GM12878 (cell line): ENCODE measurements at regions not wholly inside any gene's neighbourhood (a gene's known extent, or its start where the extent isn't known, plus 50 kb on each side); places are given as distances from the start of the nearest gene placed in this dataset.

Experiments
- ATAC-seq: fragments of 200-7000 bp; cut with Tn5 transposase; 3 replicates; pipeline ENCODE4 v1.9.1; 2020; ENCODE audit warnings: mild to moderate bottlenecking, moderate library complexity
- BruUV-seq: library from RNA; stranded (reverse); fragments of 400-500 nt; replicated peaks from 2 replicates; lab custom pipeline; 2021; lab: Mats Ljungman, UMichigan
- CTCF ChIA-PET: fragments of 300-600 bp; sonication (Branson Sonifier 250); formaldehyde crosslinking; extraction: SDS; loops from one replicate; lab custom pipeline; 2021; ENCODE audit warnings: inconsistent platforms; lab: Yijun Ruan, JAX
- POLR2A ChIA-PET: fragments of 350-600 bp; formaldehyde crosslinking; extraction: SDS; loops from one replicate; lab custom pipeline; 2021; ENCODE audit warnings: inconsistent platforms; lab: Charles Lee
- RAD21 ChIA-PET: fragments of 300-600 bp; sonication (Branson Sonifier 250); formaldehyde crosslinking; loops from one replicate; lab custom pipeline; 2023; ENCODE audit warnings: antibody characterized with exemption; ENCODE audit not compliant: unreplicated experiment; lab: Charles Lee
- SMC1A ChIA-PET: fragments of 300-600 bp; sonication (Branson Sonifier 250); formaldehyde crosslinking; loops from one replicate; lab custom pipeline; 2023; ENCODE audit not compliant: unreplicated experiment, uncharacterized antibody; lab: Charles Lee
- DNase-seq: peaks from one replicate; pipeline ENCODE4 v3.0.0-alpha.2; 2011; ENCODE audit warnings: low read depth, low spot score
- FAIRE-seq: peaks from 3 replicates; lab custom pipeline; 2011; peaks lifted over from hg19 to GRCh38; lab: Jason Lieb, UNC
- H2AFZ ChIP-seq: 2 replicates; pipeline ENCODE4 v1.6.0; 2011; ENCODE audit warnings: low read depth, low read length, control low read depth; ENCODE audit not compliant: control insufficient read depth
- H3K27ac ChIP-seq: 2 replicates; pipeline ENCODE4 v1.5.1; 2011; ENCODE audit warnings: control low read depth; ENCODE audit not compliant: control insufficient read depth, insufficient read depth
- H3K27me3 ChIP-seq, 2 experiments: replicated peaks in 1 of 2; 2 replicates each; pipeline versions ENCODE4 v1.6.0 to v1.6.1; 2011; ENCODE audit warnings: low read length in 1 of 2; ENCODE audit not compliant: control insufficient read depth in 2 of 2, insufficient read depth in 2 of 2
- H3K36me3 ChIP-seq, 2 experiments: 2 replicates each; pipeline ENCODE4 v1.5.1; 2011; ENCODE audit warnings: low read length in 1 of 2; ENCODE audit not compliant: control insufficient read depth in 2 of 2, insufficient read depth in 2 of 2
- H3K4me1 ChIP-seq: 2 replicates; pipeline ENCODE4 v1.6.1; 2011; ENCODE audit warnings: mild to moderate bottlenecking, low read length, moderate library complexity, mixed read lengths; ENCODE audit not compliant: control insufficient read depth, insufficient read depth
- H3K4me2 ChIP-seq: 2 replicates; pipeline ENCODE4 v1.6.0; 2011; ENCODE audit warnings: control low read depth; ENCODE audit not compliant: control insufficient read depth, insufficient read depth
- H3K4me3 ChIP-seq: fragments of 200-600 bp; sonication (generic); 2 replicates; pipeline ENCODE4 v1.5.1; 2016
- H3K79me2 ChIP-seq: 2 replicates; pipeline ENCODE4 v1.6.0; 2011; ENCODE audit warnings: low read length; ENCODE audit not compliant: control insufficient read depth, insufficient read depth
- H3K9ac ChIP-seq: 2 replicates; pipeline ENCODE4 v1.8.0; 2011; ENCODE audit warnings: low read length, control low read depth, mixed read lengths; ENCODE audit not compliant: control insufficient read depth, insufficient read depth
- H3K9me3 ChIP-seq: replicated peaks from 3 replicates; pipeline ENCODE4 v1.5.1; 2011; ENCODE audit warnings: mild to moderate bottlenecking, low read length; ENCODE audit not compliant: control insufficient read depth, insufficient read depth
- H4K20me1 ChIP-seq: 2 replicates; pipeline ENCODE4 v1.6.0; 2011; ENCODE audit not compliant: control insufficient read depth, insufficient read depth
- ATF7 ChIP-seq: fragments of 450-650 bp; IDR thresholded peaks from 2 replicates; pipeline ENCODE4 v1.6.1; 2016; ENCODE audit warnings: low read depth, mild to moderate bottlenecking
- CTCF ChIP-seq, 3 experiments: IDR thresholded peaks in 2 of 3; conservative IDR thresholded peaks in 1 of 3; 2 replicates each; pipeline ENCODE4 v1.5.1; 2011; ENCODE audit warnings: low read depth in 3 of 3, low read length in 3 of 3, mild to moderate bottlenecking in 3 of 3, control low read depth in 2 of 3, moderate library complexity in 2 of 3, inconsistent platforms in 1 of 3, mixed read lengths in 1 of 3; ENCODE audit not compliant: control insufficient read depth in 2 of 3, insufficient read depth in 1 of 3; ENCODE audit errors: extremely low read depth in 1 of 3
- GATAD2B ChIP-seq: fragments of 450-650 bp; conservative IDR thresholded peaks from 2 replicates; pipeline ENCODE4 v1.6.1; 2017; ENCODE audit warnings: low read depth, mild to moderate bottlenecking, moderate library complexity
- IRF4 ChIP-seq: IDR thresholded peaks from 2 replicates; pipeline ENCODE4 v1.6.1; 2011; ENCODE audit warnings: low read depth, low read length
- MLLT1 ChIP-seq: fragments of 450-650 bp; IDR thresholded peaks from 2 replicates; pipeline ENCODE4 v1.6.1; 2016; ENCODE audit warnings: mild to moderate bottlenecking
- MYC ChIP-seq: IDR thresholded peaks from 2 replicates; pipeline ENCODE4 v1.6.1; 2011; ENCODE audit warnings: mild to moderate bottlenecking, low read length, moderate library complexity, inconsistent platforms; ENCODE audit not compliant: insufficient read depth, insufficient replicate concordance, insufficient read length, severe bottlenecking
- NFXL1 ChIP-seq: fragments of 450-650 bp; IDR thresholded peaks from 2 replicates; pipeline ENCODE4 v1.6.1; 2017; ENCODE audit warnings: antibody characterized with exemption, mild to moderate bottlenecking, borderline replicate concordance
- NR2C1 ChIP-seq: fragments of 450-650 bp; IDR thresholded peaks from 2 replicates; pipeline ENCODE4 v1.6.1; 2017; ENCODE audit warnings: antibody characterized with exemption, mild to moderate bottlenecking, moderate library complexity
- POLR2AphosphoS5 ChIP-seq: IDR thresholded peaks from 2 replicates; pipeline ENCODE4 v1.6.1; 2011; ENCODE audit warnings: mild to moderate bottlenecking, low read length, inconsistent platforms
- RCOR1 ChIP-seq: conservative IDR thresholded peaks from 2 replicates; pipeline ENCODE4 v1.6.1; 2012; ENCODE audit warnings: low read depth, low read length, improper control_type of control experiment
- RUNX3 ChIP-seq: IDR thresholded peaks from 2 replicates; pipeline ENCODE4 v1.6.1; 2012; ENCODE audit warnings: low read length, inconsistent platforms
- SREBF2 ChIP-seq: IDR thresholded peaks from 2 replicates; pipeline ENCODE4 v1.6.1; 2012; ENCODE audit warnings: mild to moderate bottlenecking, low read length
- TARDBP ChIP-seq: IDR thresholded peaks from 2 replicates; pipeline ENCODE4 v1.6.1; 2016; ENCODE audit warnings: borderline replicate concordance
- ZNF384 ChIP-seq: IDR thresholded peaks from 2 replicates; pipeline ENCODE4 v1.6.1; 2012; ENCODE audit warnings: low read depth, mild to moderate bottlenecking, low read length, improper control_type of control experiment, borderline replicate concordance
- ZZZ3 ChIP-seq: IDR thresholded peaks from 2 replicates; pipeline ENCODE4 v1.6.1; 2011; ENCODE audit warnings: low read depth; ENCODE audit not compliant: control insufficient read depth, insufficient read length
- WGBS: methylation state at CpG from one replicate; pipeline ENCODE4 v1.1.6; 2016; ENCODE audit warnings: low lambda C conversion rate; ENCODE audit not compliant: insufficient replicate concordance, insufficient coverage; ENCODE audit errors: missing lambda C conversion rate; 5-methylcytosine and 5-hydroxymethylcytosine counted together
- in situ Hi-C: fragments of 300-500 bp; cut with MboI; formaldehyde crosslinking; loops from 9 replicates; pipeline ENCODE4 v1.14.3; 2018; ENCODE audit warnings: mixed read lengths
- intact Hi-C: fragments of 100-400 bp; cut with micrococcal nuclease; formaldehyde crosslinking; loops from one replicate; pipeline ENCODE4 v1.14.2; 2022; ENCODE audit not compliant: unreplicated experiment

GRCh38 chr2:225781991-225782390 lies 382.5 kb downstream of the NYAP2 start:
- Histone ChIP-seq H3K4me3 (no peak overlapping the region), H2AFZ (no peak overlapping the region), H4K20me1 (no peaks in the 10 kb centered on the region), H3K4me1 (no peaks in the 10 kb centered on the region), H3K36me3 (no peaks in the 10 kb centered on the region), H3K4me2 (no peak overlapping the region), H3K79me2 (no peaks in the 10 kb centered on the region), H3K9ac (no peak overlapping the region)
- DNase-seq: no peak
- ATAC-seq: no peak
- RAD21 ChIA-PET: no interaction called here
- CTCF ChIA-PET: no interaction called here
- POLR2A ChIA-PET: no interaction called here
- in situ Hi-C loops: no loop called here
- TF ChIP-seq TARDBP (no peak), ZNF384 (no peak), ATF7 (no peak), ZZZ3 (no peak), NFXL1 (no peak)
- TF ChIP-seq, all 136 proteins: peak for 0
- no TSS peak for BruUV-seq
- no peak for FAIRE-seq
- SMC1A ChIA-PET: interaction anchor here (0.8 kb wide), 1 partner anchor 44 kb away, joined by 3 read pairs; no protein-coding TSS in a partner anchor
- H3K9me3 ChIP-seq: no peaks in the 10 kb centered on the region
- intact Hi-C loops: no loop called here
- no peaks in the 10 kb centered on the region for H3K27me3 ChIP-seq
- no peak overlapping the region for H3K27ac ChIP-seq
- 37% methylated on average over 2 of the region's 2 CpGs for WGBS

GRCh38 chr2:225781145-225781544 lies 381.6 kb downstream of the NYAP2 start:
- SMC1A ChIA-PET: interaction anchor here (0.8 kb wide), 1 partner anchor 44 kb away, joined by 3 read pairs; no protein-coding TSS in a partner anchor
- POLR2A ChIA-PET: no interaction called here
- H4K20me1 ChIP-seq: no peaks in the 10 kb centered on the region
- no peak overlapping the region for H3K4me2 ChIP-seq
- FAIRE-seq (no peak), ATAC-seq (no peak), DNase-seq (no peak)
- no TSS peak for BruUV-seq
- H3K27me3 ChIP-seq: no peaks in the 10 kb centered on the region
- H3K27ac ChIP-seq: no peak overlapping the region
- no peaks in the 10 kb centered on the region for H3K36me3 ChIP-seq
- RAD21 ChIA-PET: no interaction called here
- intact Hi-C loops: no loop called here
- H3K9me3 ChIP-seq: no peaks in the 10 kb centered on the region
- in situ Hi-C loops: no loop called here
- H3K4me1 ChIP-seq: no peaks in the 10 kb centered on the region
- CTCF ChIA-PET: no interaction called here
- H3K79me2 ChIP-seq: no peaks in the 10 kb centered on the region
- H3K9ac ChIP-seq: no peak overlapping the region
- 67% methylated on average over 2 of the region's 2 CpGs for WGBS
- no peak overlapping the region for H3K4me3 ChIP-seq
- H2AFZ ChIP-seq: no peak overlapping the region
- TF ChIP-seq IRF4: no peak
- no peak for TF ChIP-seq MLLT1
- no peak for TF ChIP-seq CTCF (IDR thresholded peaks at IDR 0.05 in 2 of 3, conservative IDR thresholded peaks at IDR 0.05 in 1 of 3; ENCODE audit: control insufficient read depth in 2 of 3, extremely low read depth in 1 of 3, insufficient read depth in 1 of 3, low read depth in 3 of 3, low read length in 3 of 3)
- TF ChIP-seq NR2C1: no peak
- TF ChIP-seq POLR2AphosphoS5: no peak
- no peak for TF ChIP-seq RCOR1
- TF ChIP-seq SREBF2: no peak
- no peak for TF ChIP-seq MYC
- TF ChIP-seq RUNX3: no peak
- no peak for TF ChIP-seq GATAD2B
